ENCODE measurements at regions not wholly inside any gene's neighbourhood (a gene's known extent, or its start where the extent isn't known, plus 50 kb on each side); places are given as distances from the start of the nearest gene placed in this dataset.

GRCh38 chr13:44267980-44268379 lies 105.6 kb upstream of the SERP2 start:
- TF ChIP-seq POLR2AphosphoS5 (IDR thresholded peaks at IDR 0.05; ENCODE audit: low read depth) (no peak), CTCF (conservative IDR thresholded peaks at IDR 0.05; ENCODE audit: low read depth in 2 of 2) (no peak), EZH2phosphoT487 (IDR thresholded peaks at IDR 0.05; ENCODE audit: unreplicated experiment) (no peak), EZH2 (IDR thresholded peaks at IDR 0.05; ENCODE audit: low read depth, unreplicated experiment) (no peak), JUNB (IDR thresholded peaks at IDR 0.05; ENCODE audit: unreplicated experiment) (no peak), ZNF331 (CRISPR knock-in tag; IDR thresholded peaks at IDR 0.05; ENCODE audit: low read depth) (no peak), REST (IDR thresholded peaks at IDR 0.05; ENCODE audit: unreplicated experiment) (no peak), CREB1 (CRISPR knock-in tag; IDR thresholded peaks at IDR 0.05; ENCODE audit: low read depth) (no peak), ETS1 (IDR thresholded peaks at IDR 0.05) (no peak), STAT1 (IDR thresholded peaks at IDR 0.05; ENCODE audit: unreplicated experiment) (no peak), ZNF462 (CRISPR knock-in tag; IDR thresholded peaks at IDR 0.05) (no peak), ZNF114 (CRISPR knock-in tag; IDR thresholded peaks at IDR 0.05) (no peak)
